Left ventricle myocardium superior (tissue), 1 donor: ENCODE measurements at regions not wholly inside any gene's neighbourhood (a gene's known extent, or its start where the extent isn't known, plus 50 kb on each side); places are given as distances from the start of the nearest gene placed in this dataset.

Experiments
- ATAC-seq: fragments of 200-7000 bp; cut with Tn5 transposase; one replicate; pipeline ENCODE4 v1.9.1; 2020; ENCODE audit warnings: mild to moderate bottlenecking, moderate library complexity
- DNase-seq: peaks from one replicate; pipeline ENCODE4 v3.0.0-alpha.2; 2020
- intact Hi-C: fragments of 100-400 bp; cut with micrococcal nuclease; formaldehyde crosslinking; loops from one replicate; pipeline ENCODE4 v1.11.0; 2022
- donor health status: DM: no; HTN: yes; CAD: no; lungs with severe emphysema.

DNA sequence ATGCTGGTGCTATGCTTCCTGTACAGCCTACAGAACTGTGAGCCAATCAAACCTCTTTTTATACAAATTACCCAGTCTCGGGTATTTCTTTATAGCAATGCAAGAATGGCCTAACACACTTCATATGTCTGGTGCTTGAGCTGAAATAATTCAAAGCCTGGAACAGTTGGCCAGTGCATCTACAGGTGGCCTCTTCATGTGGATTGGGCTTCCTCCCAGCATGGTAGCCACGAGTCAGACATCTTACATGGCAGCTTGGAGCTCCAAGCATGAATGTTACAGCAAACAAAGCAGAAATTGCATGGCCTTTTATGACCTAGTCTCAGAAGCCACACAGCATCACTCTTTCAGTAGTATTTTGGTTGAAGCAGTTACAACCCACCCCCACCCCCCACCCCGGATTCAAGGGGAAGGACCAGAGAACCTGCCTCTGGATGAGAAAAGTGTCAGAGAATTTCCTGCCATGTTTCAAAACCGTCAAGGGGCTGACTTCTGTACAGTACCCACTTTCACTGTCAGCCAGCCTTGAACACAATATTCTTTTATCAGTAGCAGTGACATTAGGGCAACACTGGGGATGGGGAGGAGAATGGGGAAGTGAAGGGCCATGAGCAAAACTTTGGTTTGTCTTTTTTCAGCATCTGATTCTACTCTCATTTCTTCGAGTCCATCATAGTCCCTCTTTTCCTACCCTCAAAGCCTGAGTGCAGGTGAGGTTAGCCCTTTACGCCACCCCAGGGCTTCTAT, 368.7 kb downstream of the BCOR start:
- intact Hi-C loops, result no loop called here
- DNase-seq, result no peak
- ATAC-seq, result no peak

DNA sequence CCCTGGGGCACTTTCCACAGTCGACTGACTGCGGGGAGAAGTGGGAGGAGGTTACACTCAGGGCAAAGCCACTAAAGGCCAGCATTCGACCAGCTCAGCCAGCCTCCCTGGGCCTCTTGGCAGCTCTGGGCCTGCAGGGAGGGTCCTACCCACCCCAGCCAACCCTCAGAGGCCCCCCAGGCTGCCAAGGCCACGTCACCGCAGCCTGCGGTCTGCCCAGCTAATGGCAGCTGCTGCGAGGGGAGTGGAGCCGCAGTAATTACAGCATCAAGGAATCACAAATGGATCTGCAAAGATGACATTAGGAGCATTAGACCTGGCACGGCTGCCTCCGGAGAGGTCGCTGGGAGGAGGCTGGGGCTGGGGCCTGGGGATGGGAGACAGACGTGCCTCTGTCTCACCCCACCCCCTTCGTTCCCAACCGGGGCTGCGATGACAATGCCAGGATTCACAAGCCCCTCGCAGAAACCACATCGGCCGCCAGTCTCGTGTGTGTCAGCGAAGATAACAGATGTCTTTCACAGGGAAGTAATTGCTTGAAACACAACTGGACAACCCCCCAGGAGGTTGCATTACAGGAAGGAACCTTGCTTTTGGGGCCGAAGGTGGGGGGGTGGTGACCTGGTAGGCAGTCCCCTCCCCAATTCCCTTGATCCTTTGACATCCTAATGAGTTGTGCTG, 367.6 kb downstream of the BCOR start:
- intact Hi-C loops, result no loop called here
- no peak for ATAC-seq
- no peak for DNase-seq

DNA sequence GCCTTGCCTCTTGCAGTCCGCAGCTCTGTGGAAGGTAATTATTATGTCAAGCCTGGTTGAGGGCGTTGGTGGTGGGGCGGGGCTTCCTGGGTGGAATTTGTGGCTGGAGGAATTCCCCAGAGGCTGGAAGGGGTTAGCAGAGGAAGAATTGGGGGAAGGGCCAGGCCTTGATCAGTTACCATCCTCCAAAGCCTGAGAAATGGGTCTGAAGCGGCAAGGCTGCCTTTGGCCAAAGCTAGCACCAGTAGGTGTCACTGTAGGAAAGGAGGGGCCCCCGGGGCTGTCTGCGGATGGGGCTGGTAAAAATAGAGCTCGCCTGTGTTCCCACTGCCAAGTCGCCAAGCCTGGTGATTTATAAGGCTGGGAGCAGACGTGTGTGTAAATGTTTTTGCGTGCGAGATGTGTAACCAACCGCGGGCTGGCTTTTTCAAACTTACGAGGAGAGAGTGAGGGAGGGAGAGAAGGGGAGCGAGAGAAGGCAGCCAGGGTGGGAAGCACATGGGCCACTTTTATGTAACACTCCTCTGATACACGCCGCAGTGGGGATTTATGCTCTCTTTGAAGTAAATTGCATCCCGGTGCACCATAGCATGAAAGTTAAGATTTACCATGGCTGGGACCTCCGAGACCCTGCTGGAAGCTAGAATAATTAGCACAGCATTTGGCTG, 367.0 kb downstream of the BCOR start:
- DNase-seq (peak; percentile 70), ATAC-seq (peak; percentile 85)
- intact Hi-C loops, result no loop called here

DNA sequence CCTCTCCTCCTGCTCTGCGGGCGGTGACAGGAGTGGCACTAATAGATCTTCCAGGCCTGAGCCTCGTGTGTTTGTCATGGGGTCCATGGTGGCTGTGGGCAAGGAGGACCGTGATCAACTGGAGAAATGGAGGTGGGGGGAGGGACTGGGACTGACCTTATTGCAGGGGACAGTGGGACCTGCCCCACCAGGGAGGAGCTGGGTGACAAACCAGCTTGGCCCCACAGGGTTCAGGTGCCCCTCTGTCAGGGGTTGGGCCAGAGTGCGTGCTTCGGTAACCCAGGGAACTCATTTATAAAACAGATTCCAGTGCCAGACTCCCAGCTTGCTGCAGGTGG, 366.5 kb downstream of the BCOR start:
- no peak for ATAC-seq
- intact Hi-C loops, result no loop called here
- no peak for DNase-seq

DNA sequence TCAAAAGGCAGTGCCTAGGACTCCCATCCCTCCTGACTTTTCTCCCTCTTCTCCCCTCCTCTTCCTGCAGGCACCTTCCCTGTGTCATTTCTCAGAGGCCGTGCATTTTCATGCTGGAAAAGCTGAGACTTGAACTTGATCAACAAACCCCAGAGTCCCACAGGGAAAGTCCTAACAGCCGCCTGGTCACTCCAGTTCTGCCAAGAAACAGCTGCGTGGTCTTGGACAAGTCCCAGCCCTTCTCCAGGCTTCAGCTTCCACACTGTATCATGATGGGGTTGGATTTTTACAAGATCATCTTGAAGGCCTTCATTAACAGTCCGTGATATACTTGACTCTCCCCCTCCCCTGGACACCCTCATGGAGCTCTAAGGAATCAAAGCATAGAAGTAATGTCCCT, 366.0 kb downstream of the BCOR start:
- peak; percentile 56 for DNase-seq
- peak; percentile 45 for ATAC-seq
- intact Hi-C loops, result no loop called here

DNA sequence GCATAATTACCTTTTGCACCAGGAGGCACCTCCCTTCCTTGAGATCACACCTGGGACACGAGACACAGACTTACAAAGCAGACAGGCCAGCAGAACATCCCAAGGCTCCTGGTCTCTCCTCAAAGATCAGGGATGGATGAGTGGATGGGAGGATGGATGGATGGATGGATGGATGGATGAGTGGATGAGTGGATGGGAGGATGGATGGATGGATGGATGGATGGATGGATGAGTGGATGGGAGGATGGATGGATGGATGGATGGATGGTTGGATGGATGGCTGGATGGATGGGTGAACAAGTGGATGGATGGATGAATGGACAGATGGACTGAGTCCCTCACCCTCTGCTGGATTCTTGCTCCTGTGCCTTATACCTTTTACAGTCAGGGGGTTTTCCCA, 364.0 kb downstream of the BCOR start:
- intact Hi-C loops, result no loop called here
- DNase-seq (no peak), ATAC-seq (no peak)

DNA sequence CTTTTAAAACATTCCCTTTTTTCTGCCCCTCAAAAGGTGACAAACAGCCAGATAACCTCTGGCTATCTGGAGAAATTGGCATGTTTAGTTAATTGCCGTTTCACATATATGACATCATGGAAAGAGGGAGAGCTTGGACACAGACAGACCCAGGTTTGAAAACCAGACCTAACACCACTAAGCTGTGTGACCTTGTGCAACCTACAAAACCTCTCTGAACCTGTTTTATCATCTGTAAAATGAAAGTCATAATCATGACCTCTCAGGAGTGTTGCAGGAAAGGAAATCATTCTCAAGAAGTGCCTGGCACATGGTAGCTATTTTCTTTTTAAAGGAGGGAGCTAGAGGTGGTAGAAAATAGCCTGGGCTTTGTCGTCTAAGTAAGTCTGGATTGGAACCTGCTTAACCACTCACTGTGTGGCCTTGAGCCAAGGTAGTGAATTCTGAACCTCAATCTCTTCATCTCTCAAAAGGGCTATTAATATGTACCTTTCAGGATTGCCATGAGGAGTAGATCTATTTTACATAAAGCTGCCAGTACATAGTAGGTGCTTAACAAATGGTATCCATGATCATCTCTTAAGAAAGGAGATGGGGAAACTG, 363.5 kb downstream of the BCOR start:
- DNase-seq, result no peak
- no peak for ATAC-seq
- intact Hi-C loops, result no loop called here

DNA sequence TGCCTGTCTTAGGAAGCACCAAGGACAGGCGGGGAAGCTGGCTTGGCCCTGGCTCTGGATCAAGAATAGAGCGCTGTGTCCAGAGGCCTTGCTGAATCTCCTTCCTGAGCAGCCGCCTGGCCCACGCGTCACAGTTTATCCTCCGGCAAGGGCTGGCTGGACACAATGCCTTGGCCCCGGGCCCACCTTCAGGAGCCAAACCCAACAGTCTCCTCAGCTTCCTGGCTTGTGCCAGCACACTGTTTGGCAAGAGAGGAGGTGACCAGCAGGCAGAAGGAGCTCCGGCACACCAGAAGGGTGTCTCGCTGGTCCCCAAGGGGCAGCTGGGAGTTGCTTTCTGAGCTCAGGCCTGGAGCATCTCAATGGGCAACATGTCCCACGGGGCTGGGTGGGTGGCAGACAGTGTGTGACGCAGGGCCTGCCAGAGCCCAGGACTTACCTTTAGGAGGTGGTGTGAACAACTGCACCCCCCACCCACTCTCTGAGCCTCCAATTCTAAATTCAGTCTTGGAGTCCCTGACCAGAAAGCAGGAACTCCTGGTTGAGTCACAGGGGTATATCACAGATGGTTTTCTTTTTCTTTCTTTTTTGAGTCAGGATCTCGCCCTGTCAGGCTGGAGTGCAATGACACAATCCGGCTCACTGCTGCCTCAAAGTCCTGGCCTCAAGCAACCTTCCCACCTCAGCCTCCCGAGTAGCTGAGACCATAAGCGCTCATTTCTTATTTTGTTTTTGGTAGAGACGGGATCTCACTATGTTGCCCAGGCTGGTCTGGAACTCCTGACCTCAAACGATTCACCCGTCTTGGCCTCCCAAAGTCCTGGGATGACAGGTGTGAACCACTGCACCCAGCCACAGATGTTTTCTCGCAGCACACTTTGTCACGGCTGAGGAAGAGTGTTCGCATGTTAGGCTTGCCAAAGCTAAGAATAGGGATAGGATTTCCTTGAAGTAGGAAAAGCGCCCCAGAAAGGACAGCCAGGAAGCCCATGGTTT, 361.2 kb downstream of the BCOR start:
- ATAC-seq (peak; percentile 95), DNase-seq (peak; percentile 91)
- intact Hi-C loops, result no loop called here

DNA sequence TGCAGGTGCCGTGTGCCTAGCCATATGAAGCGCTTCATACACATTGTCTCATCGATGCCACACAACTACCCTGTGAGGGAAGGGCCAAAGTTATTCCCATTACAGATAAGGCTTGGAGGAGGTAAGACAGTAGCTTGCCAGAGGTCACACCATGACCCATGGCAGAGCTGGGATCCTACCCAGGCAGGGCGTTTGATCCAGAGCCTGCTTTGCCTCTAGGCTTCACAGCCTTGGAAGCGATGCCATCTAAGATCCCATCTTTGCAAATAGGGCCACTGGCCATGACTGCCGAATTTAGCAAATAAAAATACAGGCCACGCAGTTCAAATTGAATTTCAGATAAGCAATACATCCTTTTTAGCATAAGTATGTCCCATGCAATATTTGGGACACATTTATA, 358.2 kb downstream of the BCOR start:
- ATAC-seq (peak; percentile 17), DNase-seq (no peak)
- intact Hi-C loops, result no loop called here

DNA sequence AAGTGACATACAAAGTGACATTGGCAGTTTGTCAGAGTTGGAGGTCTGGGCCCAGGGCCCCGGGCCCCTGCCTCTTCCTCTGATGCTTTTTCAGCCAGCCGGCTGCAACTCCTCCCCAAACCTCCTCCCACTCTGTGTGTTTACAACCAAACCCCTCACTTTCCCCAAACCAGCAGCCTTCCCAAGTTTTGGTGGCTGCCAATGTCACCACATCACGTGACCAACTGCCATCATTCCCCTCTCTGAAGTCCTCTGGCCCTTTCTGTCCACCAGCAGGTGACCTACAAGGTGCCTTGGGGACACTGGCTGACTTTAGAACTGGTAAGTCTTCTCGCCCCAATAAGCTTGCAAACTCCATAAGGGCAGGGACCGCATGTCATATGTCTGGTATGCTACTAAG, 357.7 kb downstream of the BCOR start:
- intact Hi-C loops, result no loop called here
- no peak for DNase-seq
- ATAC-seq, result no peak

DNA sequence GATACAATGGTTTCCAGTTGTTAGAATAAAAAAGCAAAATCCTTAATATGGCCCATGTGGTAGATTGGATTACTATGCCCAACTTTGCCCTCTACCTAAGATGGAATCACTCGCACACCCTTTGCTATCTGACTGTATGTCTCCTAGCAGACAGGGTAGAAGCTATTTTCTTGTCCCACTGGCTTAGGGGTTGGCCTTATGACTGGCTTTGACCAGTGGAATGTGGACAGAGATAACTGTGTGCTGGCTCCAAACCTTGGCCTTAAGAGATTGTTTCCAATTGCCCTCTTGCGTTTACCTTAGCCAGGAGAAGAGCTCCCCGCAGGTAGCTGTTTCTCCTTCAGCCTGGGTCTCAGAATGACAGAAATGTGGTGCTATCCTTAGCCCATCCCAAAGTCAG, 355.9 kb downstream of the BCOR start:
- intact Hi-C loops, result no loop called here
- DNase-seq (no peak), ATAC-seq (peak; percentile 55)

DNA sequence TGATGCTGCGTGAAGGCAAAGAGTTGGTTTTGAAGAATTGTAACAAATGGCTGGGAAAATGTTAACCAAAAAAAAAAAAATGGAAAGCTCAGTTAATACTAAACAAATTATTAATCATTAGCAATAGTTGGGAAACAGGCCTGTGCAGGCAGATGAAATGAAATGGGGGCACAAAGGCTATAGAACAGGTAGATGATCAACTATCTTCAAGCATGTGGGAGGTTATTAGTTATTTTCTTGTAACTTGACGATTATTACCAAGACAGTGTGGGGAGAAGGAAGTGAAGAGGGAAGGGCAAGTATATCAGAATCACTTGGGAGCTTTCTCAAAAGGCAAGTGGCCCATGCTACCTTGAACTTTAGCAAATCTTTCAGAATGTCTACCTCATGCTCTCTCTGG, 351.9 kb downstream of the BCOR start:
- intact Hi-C loops, result no loop called here
- no peak for ATAC-seq
- DNase-seq, result no peak

DNA sequence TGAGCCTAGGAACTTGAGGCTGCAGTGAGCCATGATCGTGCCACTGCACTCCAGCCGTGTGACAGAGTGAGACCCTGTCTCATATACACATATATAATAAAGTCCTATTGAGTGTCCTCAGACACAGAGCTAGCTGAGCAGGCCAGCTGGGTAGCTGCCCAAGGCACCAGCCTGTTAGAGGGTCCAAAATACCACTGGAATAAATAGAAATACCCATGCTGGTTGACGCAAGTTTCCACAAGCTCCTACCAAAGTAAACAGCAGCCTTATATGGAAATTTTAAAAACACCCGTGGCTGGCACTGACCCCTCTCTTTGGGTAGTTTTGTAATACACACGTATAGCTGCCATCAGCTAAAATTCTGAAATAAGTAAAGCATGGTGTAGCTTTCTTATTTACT, 348.6 kb downstream of the BCOR start:
- no peak for DNase-seq
- ATAC-seq, result peak; percentile 22
- intact Hi-C loops, result no loop called here

DNA sequence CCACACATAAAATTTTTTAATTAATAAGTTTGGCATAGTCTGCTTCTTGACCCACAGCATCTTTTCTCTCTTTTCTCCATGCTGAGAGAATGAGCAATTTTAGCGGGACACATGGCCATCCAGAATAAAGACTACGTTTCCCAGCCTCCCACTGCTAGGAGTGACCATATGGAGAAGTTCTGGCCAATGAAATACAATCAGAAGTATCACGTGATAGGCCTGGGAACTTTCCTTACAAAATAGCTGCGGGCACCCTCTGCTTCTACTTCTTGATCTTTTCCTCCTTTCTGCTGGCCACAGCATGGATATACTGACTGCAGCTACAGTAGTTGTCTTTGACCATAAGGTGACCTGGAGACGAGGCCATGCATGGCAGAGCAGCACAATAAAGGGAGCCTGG, 348.0 kb downstream of the BCOR start:
- intact Hi-C loops, result no loop called here
- DNase-seq, result no peak
- no peak for ATAC-seq

DNA sequence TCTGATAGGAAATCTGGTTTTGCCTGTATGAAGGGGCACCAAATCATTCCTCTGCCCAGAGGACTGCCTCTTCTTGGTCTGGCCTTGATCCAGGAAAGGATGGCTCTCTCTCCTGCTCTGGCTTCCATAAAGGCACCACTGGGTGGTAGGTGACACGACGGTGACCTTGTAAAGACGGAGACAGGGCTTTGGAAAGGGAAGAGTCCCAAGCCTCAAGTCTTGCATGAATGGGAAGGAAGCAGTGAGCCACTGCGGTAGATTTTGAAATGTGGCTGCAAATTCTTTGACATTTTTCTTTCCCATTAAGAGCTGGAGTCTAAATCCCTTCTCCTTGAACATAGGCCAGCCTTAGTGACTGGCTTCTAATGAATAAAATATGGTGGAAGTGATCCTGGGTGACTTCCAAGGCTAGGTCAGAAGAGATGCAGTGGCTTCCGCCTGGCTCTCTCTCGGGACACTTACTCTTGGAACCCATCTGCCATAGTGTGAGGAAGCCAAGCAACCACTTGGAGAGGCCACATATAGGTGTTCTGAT, 347.4 kb downstream of the BCOR start:
- DNase-seq (no peak), ATAC-seq (no peak)
- intact Hi-C loops, result no loop called here

DNA sequence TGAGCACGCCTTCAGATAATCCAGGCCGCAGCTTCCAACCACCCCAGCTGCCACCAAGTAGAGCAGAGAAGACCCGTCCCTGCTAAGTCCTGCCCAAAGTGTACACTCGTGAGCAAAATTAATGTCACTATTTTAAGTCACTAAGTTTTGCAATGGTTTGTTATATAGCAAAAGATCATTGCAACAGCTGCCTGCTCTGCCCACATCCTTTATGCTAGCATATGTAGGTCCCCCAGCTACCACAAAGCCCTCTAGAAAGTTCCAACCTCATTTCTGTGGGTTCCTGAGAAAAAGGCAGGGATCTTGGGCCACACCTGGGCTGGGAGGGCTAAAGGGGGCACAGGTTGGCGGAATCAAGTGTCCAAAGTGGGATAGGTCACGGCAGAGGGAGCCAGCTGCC, 346.9 kb downstream of the BCOR start:
- DNase-seq (no peak), ATAC-seq (no peak)
- intact Hi-C loops, result no loop called here

DNA sequence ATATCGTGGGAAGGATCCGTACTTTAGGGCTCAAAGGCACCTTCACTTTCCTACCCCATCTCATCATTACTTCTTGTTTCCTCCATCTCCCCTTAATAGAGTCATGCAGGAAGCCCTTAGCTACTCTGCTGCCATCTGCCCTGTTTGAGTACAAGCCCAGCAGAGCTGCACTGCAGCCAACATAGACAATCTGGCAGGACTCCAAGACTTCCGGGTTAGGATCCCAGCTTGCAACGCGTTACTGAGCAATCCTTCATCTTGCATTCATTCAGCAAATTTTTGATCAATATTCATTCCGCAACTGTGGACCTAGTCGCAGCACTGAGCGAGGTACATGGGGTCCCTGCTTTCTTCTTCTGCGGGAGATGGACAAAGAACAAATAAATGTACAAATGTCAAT, 344.9 kb downstream of the BCOR start:
- no peak for DNase-seq
- intact Hi-C loops, result no loop called here
- peak; percentile 30 for ATAC-seq

DNA sequence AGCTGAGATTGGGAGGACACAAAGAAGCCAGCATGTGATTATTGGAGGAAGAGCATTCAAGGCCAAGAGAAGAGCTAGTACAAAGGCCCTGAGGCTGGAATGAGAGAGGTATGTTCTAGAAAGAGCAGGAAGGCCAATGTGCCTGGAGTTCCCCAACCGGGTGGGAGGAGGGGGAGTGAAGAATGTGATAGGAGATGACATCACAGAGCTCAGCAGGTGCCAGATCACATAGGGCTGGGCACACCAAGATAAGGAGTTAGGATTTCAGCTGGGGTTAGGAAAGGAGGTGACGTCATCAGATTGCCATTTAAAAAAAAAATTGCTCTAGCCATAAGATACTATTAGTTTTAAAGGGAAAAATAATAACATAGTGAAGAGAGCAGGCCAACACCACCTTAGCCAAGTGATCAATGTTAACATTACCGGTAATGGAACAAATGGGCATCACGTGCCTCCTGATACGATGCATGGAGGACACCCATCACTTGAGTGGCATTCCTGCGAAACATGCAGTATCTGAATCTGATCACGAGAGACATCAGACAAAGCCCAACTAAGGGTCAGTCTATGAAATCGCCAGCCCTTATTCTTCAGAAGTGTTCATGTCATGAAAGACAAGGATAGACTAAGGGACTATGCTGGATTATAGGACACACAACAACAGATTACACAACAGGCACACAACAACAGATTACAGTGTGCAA, 344.3 kb downstream of the BCOR start:
- DNase-seq, result no peak
- ATAC-seq, result no peak
- intact Hi-C loops, result no loop called here
